IMR-90 (cell line): ENCODE measurements at regions not wholly inside any gene's neighbourhood (a gene's known extent, or its start where the extent isn't known, plus 50 kb on each side); places are given as distances from the start of the nearest gene placed in this dataset.

Experiments
- BHLHE40 ChIP-seq: fragments of 150-350 bp; IDR thresholded peaks from 2 replicates; pipeline ENCODE4 v1.6.1; 2016; ENCODE audit warnings: mild to moderate bottlenecking, low read depth, low read length
- CEBPB ChIP-seq: IDR thresholded peaks from 2 replicates; pipeline ENCODE4 v1.6.1; 2012; ENCODE audit warnings: low read depth, low read length, improper control_type of control experiment
- CTCF ChIP-seq: conservative IDR thresholded peaks from 2 replicates; pipeline ENCODE4 v1.5.1; 2012; ENCODE audit warnings: mild to moderate bottlenecking, low read depth, low read length, improper control_type of control experiment
- FOS ChIP-seq: fragments of 150-350 bp; IDR thresholded peaks from 2 replicates; pipeline ENCODE4 v1.6.1; 2016; ENCODE audit warnings: low read depth, low read length
- MAFK ChIP-seq: IDR thresholded peaks from 2 replicates; pipeline ENCODE4 v1.6.1; 2012; ENCODE audit warnings: low read depth, low read length, improper control_type of control experiment
- MAZ ChIP-seq: IDR thresholded peaks from 2 replicates; pipeline ENCODE4 v1.6.1; 2012; ENCODE audit warnings: low read depth, mild to moderate bottlenecking, low read length, improper control_type of control experiment, moderate library complexity, borderline replicate concordance
- POLR2A ChIP-seq: IDR thresholded peaks from 2 replicates; pipeline ENCODE4 v1.6.1; 2012; ENCODE audit warnings: mild to moderate bottlenecking, low read depth, low read length
- RAD21 ChIP-seq: IDR thresholded peaks from 2 replicates; pipeline ENCODE4 v1.6.1; 2012; ENCODE audit warnings: low read length, improper control_type of control experiment
- RCOR1 ChIP-seq: IDR thresholded peaks from 2 replicates; pipeline ENCODE4 v1.6.1; 2012; ENCODE audit warnings: mild to moderate bottlenecking, low read length, improper control_type of control experiment; ENCODE audit not compliant: insufficient replicate concordance
- RFX5 ChIP-seq: IDR thresholded peaks from 2 replicates; pipeline ENCODE4 v1.8.0; 2012; ENCODE audit warnings: low read depth, mild to moderate bottlenecking, low read length, moderate library complexity
- SMC3 ChIP-seq: fragments of 150-350 bp; IDR thresholded peaks from 2 replicates; pipeline ENCODE4 v1.6.1; 2016; ENCODE audit warnings: low read depth, mild to moderate bottlenecking, antibody characterized with exemption, low read length, moderate library complexity
- USF2 ChIP-seq: fragments of 150-350 bp; IDR thresholded peaks from 2 replicates; pipeline ENCODE4 v1.6.1; 2017; ENCODE audit warnings: mild to moderate bottlenecking, antibody characterized with exemption, low read length, low read depth

- TF ChIP-seq SMC3, result no peak
- TF ChIP-seq POLR2A, result no peak
- TF ChIP-seq CTCF, result no peak
- TF ChIP-seq FOS, result no peak
- no peak for TF ChIP-seq RFX5
- no peak for TF ChIP-seq CEBPB
- no peak for TF ChIP-seq USF2
- no peak for TF ChIP-seq MAZ
- no peak for TF ChIP-seq MAFK
- TF ChIP-seq RAD21, result no peak
- TF ChIP-seq RCOR1, result no peak
- no peak for TF ChIP-seq BHLHE40
These were observed 557.1 kb upstream of the CHAC2 start for GRCh38 chr2:53210538-53210937.
